Neutrophil (primary cell): ENCODE measurements at regions not wholly inside any gene's neighbourhood (a gene's known extent, or its start where the extent isn't known, plus 50 kb on each side); places are given as distances from the start of the nearest gene placed in this dataset.

ENCODE experiments used
- H3K27ac ChIP-seq: fragments of 200-600 bp; sonication (generic); 2 replicates; pipeline ENCODE4 v1.5.1; 2016; ENCODE audit warnings: mild to moderate bottlenecking, moderate library complexity
- H3K27me3 ChIP-seq: fragments of 200-600 bp; sonication (generic); 2 replicates; pipeline ENCODE4 v1.6.0; 2016; ENCODE audit warnings: mild to moderate bottlenecking
- H3K36me3 ChIP-seq: fragments of 200-600 bp; sonication (generic); 2 replicates; pipeline ENCODE4 v1.5.1; 2017
- H3K4me1 ChIP-seq, 2 experiments: fragments of 200-600 bp in 1 of 2; sonication (generic) in 1 of 2; 1 replicate in 1 of 2; 2 replicates in 1 of 2; pipeline versions ENCODE4 v1.5.1 to v1.6.1; 2013 to 2016; ENCODE audit warnings: low read depth in 1 of 2, low read length in 1 of 2, mild to moderate bottlenecking in 1 of 2, moderate library complexity in 1 of 2; ENCODE audit not compliant: control insufficient read depth in 1 of 2, insufficient read depth in 1 of 2
- H3K4me3 ChIP-seq, 2 experiments: fragments of 200-600 bp in 1 of 2; sonication (generic) in 1 of 2; 1 replicate in 1 of 2; 2 replicates in 1 of 2; pipeline ENCODE4 v1.5.1; 2013 to 2016; ENCODE audit warnings: low read depth in 1 of 2, low read length in 1 of 2, mild to moderate bottlenecking in 1 of 2, moderate library complexity in 1 of 2
- H3K9me3 ChIP-seq: fragments of 200-600 bp; sonication (generic); 2 replicates; pipeline ENCODE4 v1.5.1; 2016
- TF ChIP-seq, protein P1 (sequence below): fragments of 200-600 bp; sonication (generic); IDR thresholded peaks from 2 replicates; pipeline ENCODE4 v1.5.1; 2016; ENCODE audit warnings: antibody characterized with exemption

GRCh38 chr5:4207486-4207885, 611.9 kb downstream of the IRX1 start:
- Histone ChIP-seq H3K4me3 (no peak overlapping the region), H3K9me3 (no peaks in the 10 kb centered on the region)

GRCh38 chr5:4208537-4208936, 612.9 kb downstream of the IRX1 start:
- TF ChIP-seq, protein P1, sequence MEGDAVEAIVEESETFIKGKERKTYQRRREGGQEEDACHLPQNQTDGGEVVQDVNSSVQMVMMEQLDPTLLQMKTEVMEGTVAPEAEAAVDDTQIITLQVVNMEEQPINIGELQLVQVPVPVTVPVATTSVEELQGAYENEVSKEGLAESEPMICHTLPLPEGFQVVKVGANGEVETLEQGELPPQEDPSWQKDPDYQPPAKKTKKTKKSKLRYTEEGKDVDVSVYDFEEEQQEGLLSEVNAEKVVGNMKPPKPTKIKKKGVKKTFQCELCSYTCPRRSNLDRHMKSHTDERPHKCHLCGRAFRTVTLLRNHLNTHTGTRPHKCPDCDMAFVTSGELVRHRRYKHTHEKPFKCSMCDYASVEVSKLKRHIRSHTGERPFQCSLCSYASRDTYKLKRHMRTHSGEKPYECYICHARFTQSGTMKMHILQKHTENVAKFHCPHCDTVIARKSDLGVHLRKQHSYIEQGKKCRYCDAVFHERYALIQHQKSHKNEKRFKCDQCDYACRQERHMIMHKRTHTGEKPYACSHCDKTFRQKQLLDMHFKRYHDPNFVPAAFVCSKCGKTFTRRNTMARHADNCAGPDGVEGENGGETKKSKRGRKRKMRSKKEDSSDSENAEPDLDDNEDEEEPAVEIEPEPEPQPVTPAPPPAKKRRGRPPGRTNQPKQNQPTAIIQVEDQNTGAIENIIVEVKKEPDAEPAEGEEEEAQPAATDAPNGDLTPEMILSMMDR = no peak
- Histone ChIP-seq H3K4me3 (no peak overlapping the region), H3K27me3 (no peaks in the 10 kb centered on the region), H3K27ac (no peak overlapping the region), H3K9me3 (no peaks in the 10 kb centered on the region), H3K4me1 (no peaks in the 10 kb centered on the region), H3K36me3 (no peaks in the 10 kb centered on the region)

More at GRCh38 chr5:4207486-4207885, 611.9 kb downstream of the IRX1 start:
- TF ChIP-seq, protein P1 = no peak
- H3K27me3 ChIP-seq = no peaks in the 10 kb centered on the region
- no peaks in the 10 kb centered on the region for H3K4me1 ChIP-seq
- H3K36me3 ChIP-seq = no peaks in the 10 kb centered on the region
- no peak overlapping the region for H3K27ac ChIP-seq

DNA sequence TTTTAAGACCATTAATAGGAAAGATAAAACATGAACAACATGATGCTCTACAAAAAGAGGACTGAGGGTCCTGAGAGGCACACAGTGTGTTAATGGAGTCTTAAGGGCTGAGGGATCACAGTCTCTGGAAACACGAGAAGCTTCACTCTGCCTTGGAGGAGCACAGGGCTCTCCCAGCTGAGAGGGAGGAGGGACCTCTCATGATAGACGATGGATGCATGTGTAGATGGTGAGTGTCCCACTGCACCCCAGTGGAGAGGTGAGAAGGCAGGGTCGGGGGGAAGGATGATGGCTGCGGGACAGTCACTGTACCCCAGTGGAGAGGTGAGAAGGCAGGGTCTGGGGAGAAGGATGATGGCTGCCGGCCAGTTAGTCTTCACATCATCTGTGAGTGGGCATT, 613.4 kb downstream of the IRX1 start:
- H3K36me3 ChIP-seq = no peaks in the 10 kb centered on the region
- H3K4me1 ChIP-seq = no peaks in the 10 kb centered on the region
- H3K27ac ChIP-seq = no peak overlapping the region
- no peak overlapping the region for H3K4me3 ChIP-seq
- H3K9me3 ChIP-seq = no peaks in the 10 kb centered on the region
- TF ChIP-seq, protein P1 = no peak
- H3K27me3 ChIP-seq = no peaks in the 10 kb centered on the region

DNA sequence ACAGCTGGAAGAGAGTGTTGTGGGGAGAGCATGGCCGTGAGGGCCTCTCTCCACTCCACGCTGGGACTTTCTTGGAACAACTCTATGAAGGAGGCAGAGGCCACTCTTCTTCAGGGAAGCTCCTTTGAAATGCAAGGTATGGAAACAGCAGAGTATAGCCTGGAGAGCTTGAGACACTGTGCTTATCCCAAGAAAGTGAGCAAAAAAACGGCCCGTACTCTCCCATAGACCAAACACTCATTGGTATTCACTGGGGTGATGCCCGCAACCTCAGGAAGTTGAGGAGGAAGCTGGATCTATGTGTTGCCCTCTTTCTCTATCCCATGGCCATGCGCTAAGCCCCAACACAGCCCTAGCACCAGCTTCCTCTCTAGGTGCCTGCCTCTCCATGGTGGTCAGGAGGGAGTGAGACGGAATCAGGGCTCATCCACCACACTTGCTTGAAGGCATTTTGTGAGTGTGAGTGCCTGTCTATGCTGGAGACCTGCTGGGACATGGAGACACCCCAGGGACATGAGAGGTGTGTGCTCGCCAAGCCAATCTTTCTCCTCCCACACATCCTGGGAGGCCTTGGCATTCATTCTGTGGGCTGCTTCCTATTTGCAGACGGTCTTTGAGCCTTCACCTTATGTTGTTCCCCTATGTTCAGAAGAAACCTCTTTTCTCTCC, 616.6 kb downstream of the IRX1 start:
- Histone ChIP-seq H3K36me3 (no peaks in the 10 kb centered on the region), H3K4me3 (no peak overlapping the region), H3K27ac (no peak overlapping the region), H3K27me3 (no peaks in the 10 kb centered on the region), H3K4me1 (no peaks in the 10 kb centered on the region), H3K9me3 (no peaks in the 10 kb centered on the region)
- TF ChIP-seq, protein P1 = no peak

- Histone ChIP-seq H3K9me3 (no peaks in the 10 kb centered on the region), H3K27ac (no peak overlapping the region), H3K36me3 (no peaks in the 10 kb centered on the region), H3K4me3 (no peak overlapping the region), H3K4me1 (no peaks in the 10 kb centered on the region), H3K27me3 (no peaks in the 10 kb centered on the region)
- TF ChIP-seq, protein P1 = no peak
These were observed 617.6 kb downstream of the IRX1 start for GRCh38 chr5:4212981-4213819.
